Liver (tissue), 7 donors: ENCODE measurements at regions not wholly inside any gene's neighbourhood (a gene's known extent, or its start where the extent isn't known, plus 50 kb on each side); places are given as distances from the start of the nearest gene placed in this dataset.
"Not testable (repeated sequence)": the region's sequence is repeated elsewhere in the genome, so short reads cannot be mapped to it uniquely, and the experiment has no call there.

Experiments used
- DNase-seq: peaks from one replicate; pipeline ENCODE4 v3.0.0-alpha.2; 2017; ENCODE audit warnings: low spot score
- H3K27ac ChIP-seq, 2 donors: one replicate each; pipeline ENCODE4 v1.7.0; 2013; ENCODE audit warnings: inconsistent platforms in 2 of 2, low read length in 2 of 2, control low read depth in 1 of 2, low read depth in 1 of 2, mild to moderate bottlenecking in 1 of 2
- H3K27me3 ChIP-seq, 4 donors: one replicate each; pipeline versions ENCODE4 v1.6.1 to v1.7.0; 2013; ENCODE audit warnings: low read length in 3 of 4, inconsistent platforms in 1 of 4, mild to moderate bottlenecking in 1 of 4, moderate library complexity in 1 of 4; ENCODE audit not compliant: control insufficient read depth in 4 of 4, insufficient read depth in 4 of 4
- H3K36me3 ChIP-seq, 4 donors: one replicate each; pipeline versions ENCODE4 v1.6.1 to v1.7.0; 2013; ENCODE audit warnings: low read length in 3 of 4, mild to moderate bottlenecking in 3 of 4, low read depth in 1 of 4, moderate library complexity in 1 of 4; ENCODE audit not compliant: control insufficient read depth in 4 of 4, insufficient read depth in 3 of 4
- H3K4me1 ChIP-seq, 4 donors: one replicate each; pipeline versions ENCODE4 v1.6.1 to v1.7.0; 2013; ENCODE audit warnings: low read length in 3 of 4, mild to moderate bottlenecking in 3 of 4, moderate library complexity in 1 of 4; ENCODE audit not compliant: control insufficient read depth in 4 of 4, insufficient read depth in 4 of 4
- H3K4me3 ChIP-seq, 3 donors: one replicate each; pipeline versions ENCODE4 v1.6.1 to v1.7.0; 2013; ENCODE audit warnings: low read length in 3 of 3, control low read depth in 1 of 3, low read depth in 1 of 3, mild to moderate bottlenecking in 1 of 3
- H3K9ac ChIP-seq, 2 donors: one replicate each; pipeline ENCODE4 v1.7.0; 2013; ENCODE audit warnings: low read length in 2 of 2, mild to moderate bottlenecking in 2 of 2, moderate library complexity in 2 of 2, control low read depth in 1 of 2, low read depth in 1 of 2
- H3K9me3 ChIP-seq, 4 donors: one replicate each; pipeline versions ENCODE4 v1.6.1 to v1.7.0; 2013; ENCODE audit warnings: low read length in 3 of 4; ENCODE audit not compliant: control insufficient read depth in 4 of 4
- ATF3 ChIP-seq: IDR thresholded peaks from 2 replicates; pipeline ENCODE4 v1.6.1; 2016; ENCODE audit warnings: antibody characterized with exemption
- EGR1 ChIP-seq, 2 donors: IDR thresholded peaks; 2 replicates each; pipeline ENCODE4 v1.6.1; 2016 to 2018; ENCODE audit warnings: antibody characterized with exemption in 2 of 2, low read depth in 2 of 2
- FOXA1 ChIP-seq: IDR thresholded peaks from 2 replicates; pipeline ENCODE4 v1.6.1; 2016; ENCODE audit warnings: antibody characterized with exemption
- FOXA2 ChIP-seq: IDR thresholded peaks from 2 replicates; pipeline ENCODE4 v1.6.1; 2016; ENCODE audit warnings: antibody characterized with exemption
- GABPA ChIP-seq, 2 donors: IDR thresholded peaks in 1 of 2; conservative IDR thresholded peaks in 1 of 2; 2 replicates each; pipeline ENCODE4 v1.6.1; 2016; ENCODE audit warnings: antibody characterized with exemption in 2 of 2, mild to moderate bottlenecking in 1 of 2, moderate library complexity in 1 of 2
- HNF4A ChIP-seq, 2 donors: conservative IDR thresholded peaks; 2 replicates each; pipeline ENCODE4 v1.6.1; 2016; ENCODE audit warnings: antibody characterized with exemption in 2 of 2, mild to moderate bottlenecking in 2 of 2
- HNF4G ChIP-seq: IDR thresholded peaks from 2 replicates; pipeline ENCODE4 v1.6.1; 2016; ENCODE audit warnings: antibody characterized with exemption
- JUND ChIP-seq, 2 donors: IDR thresholded peaks; 2 replicates each; pipeline ENCODE4 v1.6.1; 2016; ENCODE audit warnings: antibody characterized with exemption in 2 of 2
- NR2F2 ChIP-seq: IDR thresholded peaks from 2 replicates; pipeline ENCODE4 v1.6.1; 2016; ENCODE audit warnings: antibody characterized with exemption
- RAD21 ChIP-seq, 2 donors: IDR thresholded peaks; 2 replicates each; pipeline ENCODE4 v1.6.1; 2016; ENCODE audit warnings: antibody characterized with exemption in 2 of 2, mild to moderate bottlenecking in 2 of 2
- RXRA ChIP-seq, 2 donors: IDR thresholded peaks; 2 replicates each; pipeline ENCODE4 v1.6.1; 2017 to 2018; ENCODE audit warnings: antibody characterized with exemption in 2 of 2, mild to moderate bottlenecking in 1 of 2
- TAF1 ChIP-seq: conservative IDR thresholded peaks from 2 replicates; pipeline ENCODE4 v1.6.1; 2016; ENCODE audit warnings: antibody characterized with exemption, mild to moderate bottlenecking
- YY1 ChIP-seq: IDR thresholded peaks from 2 replicates; pipeline ENCODE4 v1.6.1; 2016; ENCODE audit warnings: antibody characterized with exemption, mild to moderate bottlenecking
- WGBS: extraction: QIAGEN DNeasy Blood & Tissue Kit; methylation state at CpG from one replicate; pipeline ENCODE4 v1.1.7; 2013; 5-methylcytosine and 5-hydroxymethylcytosine counted together
- TF ChIP-seq, protein P1 (sequence below): IDR thresholded peaks from 2 replicates; pipeline ENCODE4 v1.6.1; 2016; ENCODE audit warnings: antibody characterized with exemption
- donor health status: healthy.
- donor health status: healthy.
- donor health status: healthy.
- donor health status: healthy.

GRCh38 chr7:16963044-16963443, 81.3 kb upstream of the AGR3 start:
- Histone ChIP-seq H3K27me3 (no peaks in the 10 kb centered on the region), H3K27ac (no peak overlapping the region), H3K9ac (no peak overlapping the region), H3K4me3 (no peak overlapping the region), H3K9me3 (no peaks in the 10 kb centered on the region), H3K4me1 (peaks cover 0 to 7% (median 0%) of the 10 kb centered on the region in 4 donors), H3K36me3 (no peaks in the 10 kb centered on the region)
- no peak for DNase-seq
- TF ChIP-seq FOXA1 (no peak), GABPA (IDR thresholded peaks at IDR 0.05 in 1 of 2, conservative IDR thresholded peaks at IDR 0.05 in 1 of 2) (no peak)
- 86% methylated on average over 5 of the region's 5 CpGs for WGBS

DNA sequence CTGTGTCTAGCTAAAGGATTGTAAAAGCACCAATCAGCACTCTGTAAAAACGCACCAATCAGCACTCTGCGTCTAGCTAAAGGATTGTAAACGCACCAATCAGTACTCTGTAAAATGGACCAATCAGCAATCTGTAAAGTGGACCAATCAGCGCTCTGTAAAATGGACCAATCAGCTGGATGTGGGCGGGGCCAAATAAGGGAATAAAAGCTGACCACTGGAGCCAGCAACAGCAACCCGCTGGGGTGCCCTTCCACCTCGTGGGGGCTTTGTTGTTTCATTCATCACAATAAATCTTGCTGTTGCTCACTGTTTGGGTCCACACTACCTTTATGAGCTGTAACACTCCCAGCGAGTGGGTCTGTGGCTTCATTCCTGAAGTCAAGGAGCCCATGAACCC, 83.9 kb upstream of the AGR3 start:
- DNase-seq, H3K27me3 ChIP-seq, H3K4me3 ChIP-seq, H3K9ac ChIP-seq, H3K27ac ChIP-seq, H3K9me3 ChIP-seq, H3K4me1 ChIP-seq, H3K36me3 ChIP-seq: not testable (repeated sequence)
- WGBS: 93% methylated on average over 8 of the region's 8 CpGs

DNA sequence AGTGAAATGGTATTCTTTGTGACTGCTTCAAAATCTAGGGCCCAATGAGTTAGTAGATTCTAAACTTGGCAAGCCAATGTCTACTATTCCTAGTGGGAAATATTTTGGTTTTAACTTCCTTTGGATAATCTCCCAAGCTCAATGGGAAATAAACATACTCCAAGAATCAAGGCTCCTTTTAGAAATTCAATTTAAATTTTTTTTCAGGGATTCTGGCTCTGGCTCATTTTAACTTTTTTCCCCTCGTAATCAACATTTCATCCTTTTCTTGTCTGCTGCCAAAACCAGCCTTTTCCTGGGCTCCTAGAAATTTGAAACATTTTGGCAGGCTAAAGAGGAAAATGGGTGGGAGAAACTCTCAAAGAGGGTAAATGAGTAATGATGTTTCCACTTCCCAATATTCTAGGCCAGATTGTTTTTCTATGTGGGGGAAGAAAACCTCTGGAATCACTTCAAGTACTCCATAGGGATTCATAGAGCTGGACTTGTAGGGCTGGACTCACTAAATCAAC, 85.6 kb upstream of the AGR3 start:
- WGBS: 80% methylated on average over 1 of the region's 1 CpG
- H3K27ac ChIP-seq: no peak overlapping the region
- DNase-seq: no peak
- H3K36me3 ChIP-seq: no peaks in the 10 kb centered on the region
- H3K9ac ChIP-seq: no peak overlapping the region
- H3K4me3 ChIP-seq: no peak overlapping the region
- no peaks in the 10 kb centered on the region for H3K27me3 ChIP-seq
- no peaks in the 10 kb centered on the region for H3K9me3 ChIP-seq
- TF ChIP-seq, protein P1, sequence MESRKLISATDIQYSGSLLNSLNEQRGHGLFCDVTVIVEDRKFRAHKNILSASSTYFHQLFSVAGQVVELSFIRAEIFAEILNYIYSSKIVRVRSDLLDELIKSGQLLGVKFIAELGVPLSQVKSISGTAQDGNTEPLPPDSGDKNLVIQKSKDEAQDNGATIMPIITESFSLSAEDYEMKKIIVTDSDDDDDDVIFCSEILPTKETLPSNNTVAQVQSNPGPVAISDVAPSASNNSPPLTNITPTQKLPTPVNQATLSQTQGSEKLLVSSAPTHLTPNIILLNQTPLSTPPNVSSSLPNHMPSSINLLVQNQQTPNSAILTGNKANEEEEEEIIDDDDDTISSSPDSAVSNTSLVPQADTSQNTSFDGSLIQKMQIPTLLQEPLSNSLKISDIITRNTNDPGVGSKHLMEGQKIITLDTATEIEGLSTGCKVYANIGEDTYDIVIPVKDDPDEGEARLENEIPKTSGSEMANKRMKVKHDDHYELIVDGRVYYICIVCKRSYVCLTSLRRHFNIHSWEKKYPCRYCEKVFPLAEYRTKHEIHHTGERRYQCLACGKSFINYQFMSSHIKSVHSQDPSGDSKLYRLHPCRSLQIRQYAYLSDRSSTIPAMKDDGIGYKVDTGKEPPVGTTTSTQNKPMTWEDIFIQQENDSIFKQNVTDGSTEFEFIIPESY: no peak
- TF ChIP-seq YY1 (no peak), RAD21 (IDR thresholded peaks at IDR 0.05) (no peak), EGR1 (IDR thresholded peaks at IDR 0.05; ENCODE audit: low read depth in 2 of 2) (no peak), TAF1 (no peak), HNF4G (no peak), FOXA1 (no peak), ATF3 (no peak), GABPA (IDR thresholded peaks at IDR 0.05 in 1 of 2, conservative IDR thresholded peaks at IDR 0.05 in 1 of 2) (no peak), RXRA (IDR thresholded peaks at IDR 0.05) (no peak), JUND (IDR thresholded peaks at IDR 0.05) (no peak), FOXA2 (no peak), NR2F2 (no peak), HNF4A (conservative IDR thresholded peaks at IDR 0.05) (no peak)
- H3K4me1 ChIP-seq: no peaks in the 10 kb centered on the region
